NCI-H82 treated with DMSO at 0.1 percent for 48 hours (cell line): ENCODE measurements at regions not wholly inside any gene's neighbourhood (a gene's known extent, or its start where the extent isn't known, plus 50 kb on each side); places are given as distances from the start of the nearest gene placed in this dataset.
"Not testable (repeated sequence)": the region's sequence is repeated elsewhere in the genome, so short reads cannot be mapped to it uniquely, and the experiment has no call there.

Source experiments
- DNase-seq: peaks from one replicate; lab custom pipeline; 2025; ENCODE audit not compliant: unreplicated experiment; lab: John Stamatoyannopoulos, UW

DNA sequence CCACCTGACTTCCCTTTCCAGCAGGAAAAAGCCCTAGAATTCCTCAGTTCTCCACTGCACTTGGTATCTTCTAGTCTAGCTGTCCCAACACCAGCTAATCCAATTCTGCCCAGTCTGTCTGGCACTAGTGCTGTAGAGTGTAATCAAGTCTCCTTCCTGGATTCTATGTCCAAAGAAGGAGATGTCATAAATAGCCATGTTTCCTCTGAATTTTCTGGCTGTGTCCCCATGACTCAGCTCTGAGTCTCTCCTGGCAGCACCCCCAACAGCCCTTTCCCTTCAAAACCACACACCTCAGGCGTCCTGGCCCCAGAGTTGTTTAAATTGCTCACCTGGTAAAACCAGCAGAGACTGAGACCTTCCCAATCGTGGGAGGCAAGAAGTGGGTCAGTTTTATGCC is 197.2 kb downstream of the GRXCR1 start:
- no peak for DNase-seq

DNA sequence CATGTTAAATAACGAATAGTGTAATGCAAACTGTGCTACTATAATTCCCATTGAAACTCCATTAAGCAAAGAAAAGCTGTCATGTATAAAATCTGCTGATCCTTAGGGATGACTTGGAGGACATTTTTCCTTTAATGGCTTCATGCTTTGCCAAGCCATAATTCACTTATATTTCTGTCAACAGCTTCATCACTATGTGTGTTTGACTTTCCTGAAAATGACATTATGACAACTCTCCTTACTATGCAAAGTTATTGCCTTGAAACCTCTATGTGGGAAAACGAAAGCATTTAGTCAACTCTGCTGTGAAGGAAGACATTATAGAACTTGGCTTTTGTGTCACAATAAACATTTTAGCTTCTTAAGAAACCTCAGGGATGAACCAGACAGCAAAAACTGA is 210.5 kb downstream of the GRXCR1 start:
- DNase-seq = no peak

DNA sequence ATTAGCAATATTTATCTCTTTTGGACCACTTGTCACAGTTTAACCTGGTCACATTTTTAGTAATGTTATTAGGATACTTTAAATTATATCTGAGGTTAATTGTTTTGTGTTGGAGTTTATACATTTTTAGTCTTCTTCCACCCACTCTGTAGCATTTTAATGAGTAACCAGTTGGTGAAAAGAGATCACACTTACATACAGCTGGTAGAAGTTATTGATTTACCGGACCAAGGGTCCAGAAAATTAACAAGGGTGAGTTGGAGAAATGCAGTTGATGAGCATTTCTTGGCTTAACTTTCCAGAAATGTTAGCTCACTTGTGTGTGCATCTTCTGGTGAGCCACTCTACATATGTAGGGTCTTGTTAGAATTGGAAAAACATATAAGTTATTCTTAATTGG is 219.6 kb downstream of the GRXCR1 start:
- no peak for DNase-seq

- DNase-seq = no peak
These were observed 220.7 kb downstream of the GRXCR1 start for GRCh38 chr4:43113196-43113595.

- no peak for DNase-seq
These were observed 234.1 kb downstream of the GRXCR1 start for GRCh38 chr4:43126595-43126994.

GRCh38 chr4:43130228-43131021 is 237.9 kb downstream of the GRXCR1 start:
- DNase-seq = no peak

DNA sequence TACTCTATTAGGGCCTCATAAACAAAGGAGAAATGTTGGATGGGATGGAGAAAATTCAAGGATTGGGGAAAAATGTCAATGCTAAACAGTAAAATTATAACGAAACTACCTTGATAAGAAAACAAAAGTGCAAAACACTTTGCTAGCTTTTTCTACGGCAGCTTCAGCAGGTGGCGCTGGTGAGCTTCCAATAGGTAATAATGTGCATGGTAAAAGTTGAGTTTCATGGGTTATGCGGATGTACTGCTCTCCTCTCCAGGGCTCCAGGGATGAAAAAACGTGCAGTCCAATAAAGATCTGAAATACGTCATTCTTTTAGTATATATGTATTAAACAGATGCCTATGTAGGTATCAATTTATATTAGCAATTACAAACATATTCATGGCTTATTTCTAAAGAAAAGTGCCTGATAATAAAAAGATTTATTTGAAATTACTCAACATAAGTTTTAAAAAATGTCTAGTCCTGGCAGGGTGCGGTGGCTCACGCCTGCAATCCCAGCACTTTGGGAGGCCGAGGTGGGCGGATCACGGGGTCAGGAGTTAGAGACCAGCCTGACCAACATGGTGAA is 239.6 kb downstream of the GRXCR1 start:
- peak; percentile 57 for DNase-seq

DNA sequence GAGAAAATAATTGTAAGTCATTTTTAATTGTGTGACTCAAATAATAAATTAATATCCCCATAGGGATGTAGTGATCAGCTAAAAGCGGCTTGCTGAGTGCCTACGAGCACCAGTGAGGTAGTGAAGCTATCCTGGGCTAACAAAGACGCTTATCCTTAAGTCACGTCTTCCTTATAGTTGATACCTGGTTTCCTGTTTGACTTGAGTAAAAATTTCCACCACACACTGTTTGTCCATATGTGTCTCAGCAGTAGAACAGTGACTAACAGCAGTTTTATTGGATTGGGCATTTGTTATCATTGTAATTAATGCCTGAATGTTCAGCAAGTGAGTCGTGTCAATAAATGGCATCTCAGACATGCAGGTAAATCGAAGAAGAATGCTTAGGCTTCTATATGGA is 241.1 kb downstream of the GRXCR1 start:
- DNase-seq = no peak

DNA sequence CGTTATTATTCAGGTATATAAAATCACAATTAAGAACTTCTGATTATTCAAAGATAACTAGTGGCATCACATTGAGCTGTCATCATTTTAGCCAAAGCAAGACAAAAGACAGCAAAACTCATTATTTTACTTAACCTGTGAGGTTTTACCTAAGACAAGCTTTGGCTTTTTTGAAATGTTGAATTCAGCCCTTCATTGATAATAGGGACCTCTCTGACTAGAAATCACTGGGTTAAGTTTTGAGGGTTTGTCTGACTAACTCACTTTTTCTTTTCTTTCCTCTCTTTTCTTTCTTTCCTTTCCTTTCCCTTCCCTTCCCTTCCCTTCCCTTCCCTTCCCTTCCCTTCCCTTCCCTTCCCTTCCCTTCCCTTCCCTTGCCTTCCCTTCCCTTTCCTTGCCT is 244.2 kb downstream of the GRXCR1 start:
- DNase-seq = no peak

DNA sequence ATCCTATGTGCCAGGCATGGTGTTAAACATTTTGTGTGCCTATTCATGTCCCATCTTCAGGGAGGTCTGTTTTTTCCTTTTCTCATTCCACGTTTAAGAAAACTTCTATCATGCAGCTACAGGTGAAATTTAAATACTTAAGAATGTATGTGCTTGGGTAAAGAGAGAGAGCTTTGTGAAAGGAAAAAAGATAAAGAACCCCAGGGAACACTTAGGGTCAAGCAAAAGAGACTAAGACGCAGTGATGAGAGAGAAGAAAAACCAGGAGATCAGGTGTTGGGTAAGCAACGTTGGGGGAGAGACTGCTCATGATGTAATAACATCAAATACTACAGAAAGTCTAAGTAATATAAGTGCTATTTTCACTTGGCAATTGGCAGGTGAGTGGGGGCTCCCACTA is 253.7 kb downstream of the GRXCR1 start:
- DNase-seq = no peak

DNA sequence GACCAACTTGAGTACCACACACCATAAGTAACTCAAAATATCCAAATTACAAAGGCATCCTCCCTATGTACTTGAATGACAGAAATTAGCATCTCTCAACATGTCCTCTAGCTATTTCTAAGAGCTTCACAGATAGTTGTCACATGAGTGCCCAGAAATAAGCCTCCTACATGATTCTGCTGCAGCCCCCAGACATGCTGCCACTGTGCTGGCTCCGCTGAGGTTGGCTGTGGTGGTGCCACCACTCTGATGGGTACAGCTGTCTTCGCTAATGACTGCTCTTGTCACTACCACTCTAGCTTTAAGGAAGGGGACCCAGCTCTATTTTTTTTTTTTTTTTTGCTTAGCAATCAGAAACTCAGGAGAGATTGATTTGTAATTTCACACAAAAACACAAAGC is 256.0 kb downstream of the GRXCR1 start:
- DNase-seq = no peak

DNA sequence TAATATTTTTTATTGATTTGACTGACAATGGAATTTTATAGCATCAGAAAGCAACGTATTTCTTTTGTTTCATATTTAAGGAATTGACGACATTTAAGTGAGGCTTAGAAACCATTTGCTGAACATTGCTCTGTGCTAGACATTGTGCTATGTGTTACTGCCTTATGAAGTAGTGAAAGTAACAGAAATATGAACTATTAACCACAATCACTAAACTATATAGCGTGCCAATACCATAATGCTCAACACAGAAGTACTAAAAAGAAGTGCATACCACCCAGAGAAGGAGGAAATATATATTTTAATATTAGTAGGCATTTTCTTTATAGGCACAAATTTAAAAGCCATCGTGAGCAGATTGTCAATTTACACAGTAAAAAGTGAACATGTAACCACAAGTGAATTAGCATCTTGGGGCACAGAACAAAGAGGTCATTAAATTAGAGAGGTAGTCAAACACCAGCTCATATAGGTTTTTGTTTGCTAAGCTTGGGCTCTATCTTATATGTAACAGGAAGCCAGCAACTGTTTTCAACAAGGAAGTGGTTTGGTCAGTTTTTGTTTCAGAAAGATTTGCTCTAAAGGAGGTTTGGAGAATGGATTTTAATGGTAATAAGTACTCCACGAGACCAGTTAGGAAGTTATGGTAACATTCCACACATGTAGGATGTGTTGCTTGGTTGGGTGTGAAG is 270.7 kb downstream of the GRXCR1 start:
- DNase-seq = no peak

GRCh38 chr4:43189741-43190140 is 297.2 kb downstream of the GRXCR1 start:
- no peak for DNase-seq

DNA sequence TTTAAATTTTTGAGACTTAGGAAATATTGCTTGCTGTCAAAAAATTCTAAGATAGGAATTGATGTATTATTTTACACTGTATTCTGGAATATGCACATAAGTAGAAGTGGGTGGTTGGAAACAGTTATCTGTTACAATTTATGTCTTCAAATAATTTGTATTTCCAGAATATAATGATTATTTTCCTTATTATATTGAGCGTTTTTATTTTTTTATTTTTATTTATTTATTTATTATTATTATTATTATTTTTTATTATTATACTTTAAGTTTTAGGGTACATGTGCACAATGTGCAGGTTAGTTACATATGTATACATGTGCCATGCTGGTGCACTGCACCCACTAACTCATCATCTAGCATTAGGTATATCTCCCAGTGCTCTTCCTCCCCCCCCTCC is 320.1 kb downstream of the GRXCR1 start:
- not testable (repeated sequence) for DNase-seq

- no peak for DNase-seq
These were observed 331.3 kb downstream of the GRXCR1 start for GRCh38 chr4:43223820-43224219.

- DNase-seq = no peak
These were observed 332.0 kb downstream of the GRXCR1 start for GRCh38 chr4:43224559-43224958.

DNA sequence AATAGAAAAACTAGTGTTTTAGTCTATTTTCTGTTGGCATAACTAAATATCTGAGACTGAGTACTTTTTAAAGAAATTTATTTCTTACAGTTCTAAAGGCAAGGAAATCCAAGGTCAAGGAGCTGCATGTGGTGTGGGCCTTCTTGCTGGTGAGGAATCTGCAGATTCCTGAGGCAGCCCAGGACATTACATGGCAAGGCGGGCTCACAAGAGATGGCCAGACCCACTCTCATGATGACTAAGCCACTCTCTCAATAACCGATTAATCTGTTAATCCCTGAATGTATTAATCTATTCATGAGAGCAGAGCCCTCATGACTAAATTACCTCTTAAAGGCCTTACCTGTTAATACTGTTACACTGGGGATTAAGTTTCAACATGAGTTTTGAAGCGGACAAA is 340.8 kb downstream of the GRXCR1 start:
- DNase-seq = peak; percentile 76

DNA sequence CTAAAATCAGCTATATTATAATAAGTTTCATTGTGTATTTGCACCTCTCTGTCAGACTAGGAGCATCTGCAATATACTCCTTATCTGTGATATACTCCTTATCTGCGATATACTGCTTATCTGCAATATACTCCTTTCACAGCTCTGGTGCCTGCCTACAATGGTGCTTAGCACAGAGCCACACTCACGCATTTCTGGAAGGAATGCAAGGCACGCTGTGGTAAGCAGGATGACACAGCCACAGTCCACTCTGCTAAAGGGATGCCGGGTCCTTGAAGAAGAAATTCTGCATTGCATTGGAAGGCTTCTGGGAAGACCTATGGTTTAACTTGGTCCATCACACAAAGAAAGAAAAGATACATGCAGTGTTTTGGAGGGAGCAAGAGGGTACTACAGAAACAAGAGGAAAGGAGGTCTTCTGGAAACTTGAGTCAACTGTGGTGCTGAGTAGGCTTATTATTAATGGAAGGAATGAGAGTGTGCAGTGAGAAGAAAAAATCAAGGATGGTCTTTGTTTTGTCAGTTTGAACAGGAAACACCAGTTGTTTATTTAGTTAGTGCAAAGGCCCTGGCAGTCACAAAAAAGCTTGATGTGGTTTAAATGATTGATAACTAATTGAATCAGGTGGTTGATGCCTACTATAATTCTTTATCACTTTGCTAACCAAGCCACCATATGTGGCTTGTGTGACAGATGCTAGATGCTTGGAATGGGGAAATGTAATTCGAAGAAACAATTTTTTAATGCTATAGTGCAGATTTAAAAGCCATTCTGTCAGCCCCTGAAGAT is 342.3 kb downstream of the GRXCR1 start:
- DNase-seq = peak; percentile 61

- peak; percentile 32 for DNase-seq
These were observed 345.5 kb downstream of the GRXCR1 start for GRCh38 chr4:43238008-43238407.

DNA sequence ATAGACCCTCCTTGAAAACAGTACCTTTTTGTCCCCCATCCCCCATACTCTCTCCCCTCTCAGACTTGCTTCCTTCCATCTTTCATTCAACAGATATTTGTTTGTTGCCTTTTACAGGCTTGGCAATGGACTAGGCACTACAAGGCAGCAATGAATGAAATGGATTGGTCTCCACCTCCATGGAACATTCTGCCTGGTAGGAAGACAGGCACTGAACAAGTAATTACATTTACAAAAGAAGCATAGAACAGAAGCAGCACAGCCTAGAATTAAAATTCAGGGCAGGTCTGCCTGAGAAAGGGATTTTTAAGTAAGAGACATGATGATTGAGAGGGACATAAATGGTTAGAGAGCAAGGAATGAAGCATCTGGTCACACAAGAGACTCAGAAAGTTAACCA is 346.1 kb downstream of the GRXCR1 start:
- no peak for DNase-seq

DNA sequence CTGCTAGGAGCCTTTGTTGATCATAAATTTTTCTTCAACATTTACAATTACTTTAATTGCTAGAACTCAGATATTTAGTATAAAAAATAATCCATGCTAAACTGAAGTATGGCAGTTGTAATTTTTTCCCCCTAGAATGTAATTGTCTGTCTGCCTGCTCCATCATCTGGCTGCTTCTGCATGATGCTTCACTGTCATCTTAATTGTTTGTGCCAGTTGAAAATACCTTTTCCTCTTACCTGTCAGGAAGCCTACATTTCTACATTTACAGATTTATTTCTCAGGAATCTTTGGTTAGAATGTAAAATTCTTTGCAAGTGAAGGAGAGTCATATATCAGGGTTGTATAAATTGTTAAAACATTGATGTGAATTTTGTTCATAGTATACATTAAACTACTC is 348.6 kb downstream of the GRXCR1 start:
- no peak for DNase-seq

DNA sequence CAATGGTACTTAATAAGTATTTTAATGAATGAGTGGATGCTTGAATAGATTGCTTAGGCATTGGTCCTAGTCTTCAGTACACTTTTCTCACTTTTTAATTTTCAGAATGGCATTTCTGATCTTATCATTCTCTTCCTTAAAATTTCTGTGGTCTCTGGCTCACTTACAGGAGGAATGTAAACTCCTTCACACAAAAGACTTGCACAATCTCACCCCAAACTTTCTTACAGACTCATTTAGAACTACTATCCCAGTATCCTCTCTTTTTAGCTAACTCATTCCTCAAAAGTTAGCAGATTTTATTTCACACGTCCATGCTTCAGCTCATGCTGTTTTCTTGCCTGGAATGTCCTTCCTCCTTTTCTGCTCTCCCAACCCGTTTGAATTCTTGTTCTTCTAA is 350.1 kb downstream of the GRXCR1 start:
- DNase-seq = no peak
